ENCODE measurements at regions not wholly inside any gene's neighbourhood (a gene's known extent, or its start where the extent isn't known, plus 50 kb on each side); places are given as distances from the start of the nearest gene placed in this dataset.

GRCh38 chr6:155509743-155510475, 54.3 kb upstream of the NOX3 start:
- Histone ChIP-seq H3F3A (ENCODE audit: insufficient read depth, low read length, poor library complexity, severe bottlenecking) (no peaks in the 10 kb centered on the region), H3K27me3 (ENCODE audit: insufficient read depth, low read depth, low read length) (no peaks in the 10 kb centered on the region), H3K9ac (ENCODE audit: low read length) (no peak overlapping the region), H2AFZ (ENCODE audit: low read depth, low read length) (no peak overlapping the region), H3K9me3 (ENCODE audit: low read length) (no peaks in the 10 kb centered on the region), H3K4me3 (ENCODE audit: low read length) (no peak overlapping the region), H3K9me2 (ENCODE audit: insufficient read depth, low read length) (no peaks in the 10 kb centered on the region), H3K27ac (ENCODE audit: low read length) (no peak overlapping the region), H3K79me2 (replicated peaks; ENCODE audit: insufficient read depth, low read length) (no peaks in the 10 kb centered on the region), H3K36me3 (ENCODE audit: insufficient read depth, low read length) (no peaks in the 10 kb centered on the region), H3K4me2 (ENCODE audit: low read length) (no peak overlapping the region), H4K20me1 (ENCODE audit: insufficient read depth) (no peaks in the 10 kb centered on the region)
- no peak for TF ChIP-seq TAF1 (IDR thresholded peaks at IDR 0.05; ENCODE audit: low read depth)
- TF ChIP-seq CTCF (IDR thresholded peaks at IDR 0.05; ENCODE audit: poor library complexity, severe bottlenecking): no peak
- no peak for TF ChIP-seq EZH2 (IDR thresholded peaks at IDR 0.05; ENCODE audit: borderline replicate concordance, insufficient read depth, low read length, poor library complexity, severe bottlenecking)
- TF ChIP-seq SMC3 (conservative IDR thresholded peaks at IDR 0.05; ENCODE audit: poor library complexity): no peak
- no peak for TF ChIP-seq RAD21 (conservative IDR thresholded peaks at IDR 0.05)
- no peak for TF ChIP-seq POLR2AphosphoS5 (IDR thresholded peaks at IDR 0.05)
- TF ChIP-seq MXI1 (conservative IDR thresholded peaks at IDR 0.05; ENCODE audit: poor library complexity, severe bottlenecking): no peak
- no peak for TF ChIP-seq REST (IDR thresholded peaks at IDR 0.05; ENCODE audit: borderline replicate concordance)
- TF ChIP-seq EP300 (conservative IDR thresholded peaks at IDR 0.05; ENCODE audit: poor library complexity, severe bottlenecking): no peak

- no peaks in the 10 kb centered on the region for H3K79me2 ChIP-seq (replicated peaks; ENCODE audit: insufficient read depth, low read length)
- H3K9ac ChIP-seq (ENCODE audit: low read length): no peak overlapping the region
- no peak overlapping the region for H3K4me2 ChIP-seq (ENCODE audit: low read length)
- no peak for TF ChIP-seq CTCF (IDR thresholded peaks at IDR 0.05; ENCODE audit: poor library complexity, severe bottlenecking)
- no peak for TF ChIP-seq RAD21 (conservative IDR thresholded peaks at IDR 0.05)
- TF ChIP-seq REST (IDR thresholded peaks at IDR 0.05; ENCODE audit: borderline replicate concordance): no peak
- TF ChIP-seq SMC3 (conservative IDR thresholded peaks at IDR 0.05; ENCODE audit: poor library complexity): no peak
- TF ChIP-seq POLR2AphosphoS5 (IDR thresholded peaks at IDR 0.05): no peak
- TF ChIP-seq TAF1 (IDR thresholded peaks at IDR 0.05; ENCODE audit: low read depth): no peak
- TF ChIP-seq EP300 (conservative IDR thresholded peaks at IDR 0.05; ENCODE audit: poor library complexity, severe bottlenecking): no peak
- TF ChIP-seq MXI1 (conservative IDR thresholded peaks at IDR 0.05; ENCODE audit: poor library complexity, severe bottlenecking): no peak
- no peaks in the 10 kb centered on the region for H3K27me3 ChIP-seq (ENCODE audit: insufficient read depth, low read depth, low read length)
- no peaks in the 10 kb centered on the region for H3K36me3 ChIP-seq (ENCODE audit: insufficient read depth, low read length)
- no peak overlapping the region for H3K4me3 ChIP-seq (ENCODE audit: low read length)
- no peaks in the 10 kb centered on the region for H4K20me1 ChIP-seq (ENCODE audit: insufficient read depth)
- no peak overlapping the region for H3K27ac ChIP-seq (ENCODE audit: low read length)
- H3K9me2 ChIP-seq (ENCODE audit: insufficient read depth, low read length): no peaks in the 10 kb centered on the region
- H3K9me3 ChIP-seq (ENCODE audit: low read length): no peaks in the 10 kb centered on the region
- no peaks in the 10 kb centered on the region for H3F3A ChIP-seq (ENCODE audit: insufficient read depth, low read length, poor library complexity, severe bottlenecking)
- no peak overlapping the region for H2AFZ ChIP-seq (ENCODE audit: low read depth, low read length)
Measured at GRCh38 chr6:155505608-155505989, 50.0 kb upstream of the NOX3 start.

All from neural cell (in vitro differentiated cells).